Effector CD8-positive, alpha-beta T cell (primary cell): ENCODE measurements at regions not wholly inside any gene's neighbourhood (a gene's known extent, or its start where the extent isn't known, plus 50 kb on each side); places are given as distances from the start of the nearest gene placed in this dataset.
"Not testable (repeated sequence)": the region's sequence is repeated elsewhere in the genome, so short reads cannot be mapped to it uniquely, and the experiment has no call there.

Experiments used
- DNase-seq: peaks from one replicate; lab custom pipeline; 2025; lab: John Stamatoyannopoulos, UW

- DNase-seq, result no peak
Measured at GRCh38 chr5:34439601-34440000, 216.5 kb upstream of the RAI14 start.

- not testable (repeated sequence) for DNase-seq
Measured at GRCh38 chr5:34441767-34442166, 214.4 kb upstream of the RAI14 start.

- DNase-seq, result no peak
Measured at GRCh38 chr5:34447424-34447823, 208.7 kb upstream of the RAI14 start.

- no peak for DNase-seq
Measured at GRCh38 chr5:34449639-34450038, 206.5 kb upstream of the RAI14 start.

GRCh38 chr5:34450338-34450737 is 205.8 kb upstream of the RAI14 start:
- DNase-seq, result no peak

GRCh38 chr5:34452170-34452828 is 203.8 kb upstream of the RAI14 start:
- no peak for DNase-seq

- DNase-seq, result no peak
Measured at GRCh38 chr5:34455098-34455497, 201.0 kb upstream of the RAI14 start.

GRCh38 chr5:34459908-34460307 is 196.2 kb upstream of the RAI14 start:
- no peak for DNase-seq

- no peak for DNase-seq
Measured at GRCh38 chr5:34460496-34460895, 195.6 kb upstream of the RAI14 start.

- no peak for DNase-seq
Measured at GRCh38 chr5:34464829-34465228, 191.3 kb upstream of the RAI14 start.

GRCh38 chr5:34465301-34465700 is 190.8 kb upstream of the RAI14 start:
- not testable (repeated sequence) for DNase-seq

GRCh38 chr5:34466519-34467388 is 189.4 kb upstream of the RAI14 start:
- not testable (repeated sequence) for DNase-seq

GRCh38 chr5:34467436-34467835 is 188.7 kb upstream of the RAI14 start:
- DNase-seq, result no peak

- DNase-seq, result not testable (repeated sequence)
Measured at GRCh38 chr5:34467984-34468383, 188.1 kb upstream of the RAI14 start.

- DNase-seq, result no peak
Measured at GRCh38 chr5:34469971-34470370, 186.2 kb upstream of the RAI14 start.

- no peak for DNase-seq
Measured at GRCh38 chr5:34474573-34475021, 181.5 kb upstream of the RAI14 start.

GRCh38 chr5:34475249-34475966 is 180.7 kb upstream of the RAI14 start:
- DNase-seq, result no peak

GRCh38 chr5:34476941-34477565 is 179.1 kb upstream of the RAI14 start:
- DNase-seq, result no peak

- no peak for DNase-seq
Measured at GRCh38 chr5:34480810-34481528, 175.2 kb upstream of the RAI14 start.

- DNase-seq, result no peak
Measured at GRCh38 chr5:34483442-34484033, 172.6 kb upstream of the RAI14 start.
